GM18499 (cell line): ENCODE measurements at regions not wholly inside any gene's neighbourhood (a gene's known extent, or its start where the extent isn't known, plus 50 kb on each side); places are given as distances from the start of the nearest gene placed in this dataset.

Experiments used
- ATAC-seq: cut with Tn5 transposase; IDR thresholded peaks from one replicate; pipeline ENCODE4 v1.9.1; 2021; ENCODE audit warnings: moderate number of reproducible peaks; ENCODE audit not compliant: insufficient read depth, unreplicated experiment

- ATAC-seq = no peak
Observed at GRCh38 chr1:98221923-98222322, 301.1 kb upstream of the DPYD start.

DNA sequence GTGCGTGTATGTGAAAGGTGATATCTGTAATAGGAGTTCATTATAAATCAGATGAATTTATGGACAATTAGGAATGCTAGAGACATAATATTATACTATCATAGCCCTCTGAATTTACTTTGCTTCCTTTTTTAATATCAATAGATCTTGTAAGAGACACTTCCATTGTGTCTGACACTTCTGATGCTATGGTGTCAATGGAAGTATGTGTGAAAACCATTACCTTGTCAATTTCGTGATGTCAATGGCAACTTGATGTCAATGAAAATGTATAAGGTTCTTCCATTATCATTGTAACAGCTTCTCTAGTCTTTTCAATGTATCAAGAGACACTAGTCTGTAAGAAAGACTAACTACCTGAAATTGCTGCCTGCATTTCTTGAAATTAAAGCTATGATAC, 296.8 kb upstream of the DPYD start:
- no peak for ATAC-seq

DNA sequence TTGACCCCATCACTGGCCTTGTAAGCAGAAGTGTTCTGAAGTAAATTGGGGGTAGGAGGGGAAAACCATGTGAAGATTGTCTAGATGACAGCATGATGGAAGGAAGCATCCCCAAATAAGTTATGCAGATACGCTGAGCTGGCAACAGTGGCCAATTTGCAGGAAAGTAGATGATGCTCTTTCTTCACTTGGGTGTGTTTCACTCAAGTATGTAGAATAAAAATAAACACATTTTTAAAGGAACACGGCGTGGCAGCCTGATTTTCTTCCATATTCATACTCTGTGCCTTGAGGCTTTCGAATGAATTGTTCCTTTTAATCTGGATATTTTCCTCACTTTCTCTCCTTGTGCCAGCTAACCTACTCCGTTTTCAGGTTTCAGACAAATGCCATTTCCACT, 295.5 kb upstream of the DPYD start:
- ATAC-seq = no peak

GRCh38 chr1:98211271-98211845, 290.5 kb upstream of the DPYD start:
- ATAC-seq = no peak

GRCh38 chr1:98210563-98210962, 289.7 kb upstream of the DPYD start:
- no peak for ATAC-seq

DNA sequence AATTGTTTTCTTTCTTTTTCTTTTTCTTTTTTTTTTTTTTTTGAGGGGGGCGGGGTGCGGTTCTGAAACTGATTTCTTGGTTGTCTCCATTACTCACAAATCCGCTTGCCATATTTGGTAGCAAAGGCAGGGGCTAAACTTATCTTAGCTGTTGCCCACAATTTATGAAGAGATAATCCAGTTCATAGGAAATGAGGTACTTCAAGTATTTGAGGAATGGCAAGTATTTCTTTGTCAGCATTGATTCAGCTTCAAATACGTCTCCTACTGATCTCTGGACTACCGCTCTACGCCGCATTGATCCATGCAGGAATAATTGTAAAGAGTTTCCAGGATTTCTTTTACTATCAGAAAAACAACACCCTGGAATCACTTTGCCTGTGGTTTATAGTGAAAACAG, 289.2 kb upstream of the DPYD start:
- no peak for ATAC-seq

DNA sequence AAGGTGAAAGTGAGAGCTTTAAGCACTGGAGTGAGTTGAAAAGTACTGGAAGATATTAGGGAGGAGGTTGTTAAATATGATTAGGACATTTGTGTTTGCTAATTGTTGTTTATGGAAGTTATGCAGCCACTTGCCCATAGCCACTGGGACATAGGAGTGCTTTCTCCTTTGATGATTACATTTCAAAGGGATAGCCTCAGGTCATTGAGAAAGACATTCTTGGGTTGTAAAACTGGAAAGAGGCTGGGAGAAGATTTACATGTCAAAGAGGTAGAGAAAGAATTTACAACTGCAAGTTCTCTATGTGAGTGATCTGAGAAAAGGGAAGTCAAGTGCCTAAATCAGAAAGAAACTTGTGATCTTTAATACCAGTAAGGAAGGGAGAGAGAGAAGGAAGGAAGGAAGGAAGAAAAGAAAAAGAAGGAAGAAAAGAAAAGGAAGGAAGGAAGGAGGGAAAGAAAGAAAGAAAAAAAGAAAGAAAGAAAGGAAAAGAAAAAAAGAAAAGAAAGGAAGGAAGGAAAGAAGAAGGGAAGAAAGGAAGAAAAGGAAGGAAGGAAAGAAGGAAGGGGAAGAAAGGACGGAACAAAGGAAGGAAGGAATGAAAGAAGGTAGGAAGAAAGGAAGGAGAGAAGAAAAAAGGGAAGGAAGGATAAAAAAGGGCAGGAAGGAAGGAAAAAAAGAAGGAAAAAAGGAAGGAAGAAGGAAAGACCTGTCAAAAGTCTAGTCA, 284.6 kb upstream of the DPYD start:
- no peak for ATAC-seq

GRCh38 chr1:98203466-98203865, 282.6 kb upstream of the DPYD start:
- no peak for ATAC-seq

DNA sequence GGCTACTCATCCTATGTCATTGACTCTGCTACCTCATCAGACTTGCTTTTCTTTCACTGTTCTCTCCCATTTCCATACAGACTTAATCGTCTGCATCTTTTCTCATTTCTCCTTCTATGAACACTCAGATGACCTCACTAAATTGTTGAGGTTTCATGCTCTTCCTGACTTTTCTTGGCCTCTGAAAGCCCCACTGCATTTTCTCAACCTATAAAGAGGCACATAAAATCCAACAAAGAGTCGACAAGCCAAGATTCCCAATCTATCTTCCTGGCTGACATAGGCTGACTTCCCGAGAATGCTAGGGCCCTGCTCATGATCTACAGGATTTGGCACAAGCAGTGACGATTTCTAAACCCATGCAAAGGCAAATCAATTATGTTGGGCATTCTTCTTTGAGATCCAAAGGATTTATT, 280.8 kb upstream of the DPYD start:
- no peak for ATAC-seq

DNA sequence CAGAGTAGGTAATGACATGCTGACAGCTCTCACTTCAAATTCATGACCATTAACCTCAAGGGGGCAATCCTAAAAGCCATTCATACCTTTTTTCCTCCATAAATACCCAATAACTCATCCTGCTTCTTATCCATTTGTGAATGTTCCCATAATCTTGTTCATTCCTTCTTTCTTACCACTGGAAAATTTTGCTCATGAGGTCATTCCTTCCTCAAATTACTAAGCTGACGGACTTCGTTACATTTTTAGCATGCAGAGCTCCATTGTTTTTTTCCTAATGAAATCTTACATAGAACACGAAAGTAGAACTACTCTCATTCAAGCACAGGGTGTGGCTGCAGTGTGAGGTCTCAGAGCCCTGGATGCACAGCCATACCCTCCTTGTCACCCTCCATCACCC, 276.5 kb upstream of the DPYD start:
- ATAC-seq = no peak

DNA sequence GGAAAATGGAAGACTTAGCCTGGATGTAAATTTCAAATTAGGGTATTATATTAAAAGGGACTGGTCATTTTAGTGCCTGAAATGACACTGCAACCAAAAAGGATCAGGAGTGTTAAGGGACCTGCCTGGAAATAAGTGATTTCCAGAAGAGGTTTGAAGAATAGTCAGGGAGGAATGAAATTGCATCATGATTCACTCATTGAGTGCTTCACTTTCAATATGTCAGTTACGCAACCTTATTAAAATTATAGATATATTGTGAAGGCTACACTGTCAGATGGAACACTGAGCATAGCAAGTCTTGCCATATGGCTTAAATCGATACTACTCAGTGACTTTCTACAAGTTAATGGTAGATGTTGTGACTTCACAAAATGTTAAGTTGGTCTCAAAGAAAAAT, 275.2 kb upstream of the DPYD start:
- no peak for ATAC-seq

- ATAC-seq = no peak
Observed at GRCh38 chr1:98188774-98189173, 267.9 kb upstream of the DPYD start.

GRCh38 chr1:98184856-98185255, 264.0 kb upstream of the DPYD start:
- ATAC-seq = no peak

GRCh38 chr1:98181036-98181764, 260.4 kb upstream of the DPYD start:
- ATAC-seq = no peak

DNA sequence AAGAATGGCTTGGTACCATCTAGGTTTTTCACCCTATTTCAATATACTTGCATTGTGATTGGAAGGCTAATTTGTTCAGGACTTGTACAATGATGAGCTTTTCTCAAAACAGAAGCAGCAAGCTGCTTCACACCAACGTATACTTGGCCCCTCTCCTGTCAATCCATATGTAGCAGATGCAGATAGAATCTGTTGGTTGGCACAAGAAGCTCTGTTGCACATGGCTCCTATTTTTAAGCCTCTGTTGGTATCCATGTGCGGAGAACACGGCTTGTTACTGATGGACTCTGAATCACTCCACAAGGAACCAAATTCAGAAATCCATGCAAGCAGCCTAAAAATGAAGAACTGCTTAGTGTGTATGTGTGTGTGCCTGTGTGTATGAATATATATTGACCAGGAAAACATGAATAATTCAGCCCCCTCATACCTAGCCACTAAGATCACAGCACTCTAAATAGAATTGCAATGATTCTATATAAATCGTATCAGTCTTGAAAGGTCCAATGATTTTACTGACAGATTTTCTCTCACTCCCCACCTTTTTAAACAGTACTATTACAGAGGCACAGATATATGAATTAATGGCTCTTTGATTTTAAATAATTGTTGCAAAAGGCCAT, 258.4 kb upstream of the DPYD start:
- no peak for ATAC-seq

DNA sequence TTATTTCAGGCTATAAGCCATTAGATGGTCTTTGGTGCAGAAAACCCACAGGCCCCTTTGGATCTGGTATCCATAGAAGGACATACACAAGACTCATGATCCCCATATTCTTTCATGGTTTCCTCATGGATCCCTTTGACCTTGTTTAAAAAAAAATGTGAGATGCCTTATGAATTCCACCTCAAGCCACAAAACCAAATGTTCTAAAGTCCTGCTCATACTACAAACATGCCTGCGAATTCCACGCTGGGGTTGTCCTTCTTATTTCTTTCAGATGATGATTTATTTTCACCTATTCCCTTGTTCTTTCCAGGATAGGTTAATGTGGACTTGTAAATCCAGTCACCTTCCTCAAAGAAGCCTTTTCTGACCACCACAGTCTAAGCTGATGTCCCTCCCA, 256.9 kb upstream of the DPYD start:
- no peak for ATAC-seq

GRCh38 chr1:98176936-98177335, 256.1 kb upstream of the DPYD start:
- ATAC-seq = no peak

- ATAC-seq = no peak
Observed at GRCh38 chr1:98176414-98176813, 255.6 kb upstream of the DPYD start.

DNA sequence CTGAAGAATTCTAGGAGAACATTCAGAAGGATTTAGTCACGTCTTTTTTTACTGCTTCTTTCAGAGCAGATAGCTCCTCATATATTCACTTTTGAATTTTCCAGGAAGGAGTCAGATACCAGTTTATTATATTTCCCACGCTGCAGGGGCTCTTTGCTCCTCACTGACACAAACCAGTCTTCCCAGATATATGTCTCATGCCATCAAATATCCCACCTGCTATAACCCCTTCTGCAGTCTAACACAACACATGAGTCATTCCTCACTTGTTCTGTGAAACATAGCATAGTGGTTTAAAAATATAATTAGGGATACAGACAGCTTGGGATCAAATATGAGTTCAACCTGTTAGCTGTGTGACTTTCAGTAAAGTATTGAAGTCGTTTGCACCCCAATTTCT, 251.7 kb upstream of the DPYD start:
- ATAC-seq = no peak

- ATAC-seq = no peak
Observed at GRCh38 chr1:98172022-98172421, 251.2 kb upstream of the DPYD start.

DNA sequence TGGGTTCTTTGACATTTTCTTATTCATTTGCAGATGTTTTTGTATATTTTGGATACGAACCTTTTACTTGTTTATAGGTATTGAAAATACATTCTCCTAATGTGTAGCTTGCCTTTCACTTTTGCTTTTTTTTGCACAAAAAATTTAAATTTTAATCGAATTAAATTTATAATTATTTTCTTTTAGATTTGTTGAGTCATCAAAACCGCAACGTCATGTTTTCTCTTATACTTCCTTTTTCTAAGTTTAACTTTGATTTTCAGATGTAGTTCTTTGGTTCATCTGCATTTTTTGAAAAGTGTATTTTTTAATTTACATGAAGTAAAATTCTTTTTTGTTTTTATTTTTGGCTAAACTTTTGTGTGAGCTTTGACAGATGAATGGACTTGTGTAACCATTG, 243.7 kb upstream of the DPYD start:
- no peak for ATAC-seq
